WTC11 (cell line): ENCODE measurements at regions not wholly inside any gene's neighbourhood (a gene's known extent, or its start where the extent isn't known, plus 50 kb on each side); places are given as distances from the start of the nearest gene placed in this dataset.

Source experiments
- ATAC-seq: fragments of 200-7000 bp; cut with Tn5 transposase; 2 replicates; pipeline ENCODE4 v1.10.0; 2021; ENCODE audit warnings: mild to moderate bottlenecking, moderate library complexity
- CTCF ChIA-PET: fragments of 300-600 bp; sonication (Branson Sonifier 250); formaldehyde crosslinking; loops from one replicate; lab custom pipeline; 2021; ENCODE audit warnings: antibody characterized with exemption; lab: Charles Lee
- POLR2A ChIA-PET: fragments of 350-600 bp; sonication (Branson Sonifier 250); formaldehyde crosslinking; loops from one replicate; lab custom pipeline; 2021; ENCODE audit warnings: antibody characterized with exemption; lab: Charles Lee
- DNase-seq: peaks from one replicate; pipeline ENCODE4 v3.0.0; 2021; ENCODE audit warnings: low spot score
- H3K27ac Mint-ChIP-seq: 2 replicates; pipeline ENCODE4 v1.8.0; 2021; ENCODE audit warnings: mixed read lengths
- H3K27me3 Mint-ChIP-seq: 2 replicates; pipeline ENCODE4 v1.8.0; 2021; ENCODE audit warnings: low read depth, mild to moderate bottlenecking, moderate library complexity, mixed read lengths
- H3K36me3 Mint-ChIP-seq: 2 replicates; pipeline ENCODE4 v1.8.0; 2021; ENCODE audit warnings: mixed read lengths
- H3K4me1 Mint-ChIP-seq: 2 replicates; pipeline ENCODE4 v1.8.0; 2022; ENCODE audit warnings: mixed read lengths
- H3K4me3 Mint-ChIP-seq: 2 replicates; pipeline ENCODE4 v1.8.0; 2021; ENCODE audit warnings: mild to moderate bottlenecking, moderate library complexity, mixed read lengths
- H3K9me3 Mint-ChIP-seq: 2 replicates; pipeline ENCODE4 v1.8.0; 2021; ENCODE audit warnings: mixed read lengths
- CBFB ChIP-seq: sonication (generic); formaldehyde crosslinking; IDR thresholded peaks from 2 replicates; pipeline ENCODE4 v1.8.1; 2022; ENCODE audit warnings: mild to moderate bottlenecking, low read depth, missing genetic modification reagents
- CREM ChIP-seq: sonication (generic); formaldehyde crosslinking; IDR thresholded peaks from 2 replicates; pipeline ENCODE4 v1.8.1; 2022; ENCODE audit warnings: mild to moderate bottlenecking, missing genetic modification reagents, moderate library complexity
- ELF4 ChIP-seq: sonication (generic); formaldehyde crosslinking; IDR thresholded peaks from 2 replicates; pipeline ENCODE4 v1.8.1; 2022; ENCODE audit warnings: low read depth, mild to moderate bottlenecking, moderate library complexity, missing genetic modification reagents
- ETV6 ChIP-seq: sonication (generic); formaldehyde crosslinking; IDR thresholded peaks from 2 replicates; pipeline ENCODE4 v1.8.1; 2022; ENCODE audit warnings: mild to moderate bottlenecking, missing genetic modification reagents
- FOXJ3 ChIP-seq: sonication (generic); formaldehyde crosslinking; IDR thresholded peaks from 2 replicates; pipeline ENCODE4 v1.9.0; 2021; ENCODE audit warnings: missing genetic modification reagents, mild to moderate bottlenecking, borderline replicate concordance
- FOXK1 ChIP-seq: sonication (generic); formaldehyde crosslinking; IDR thresholded peaks from 2 replicates; pipeline ENCODE4 v1.8.0; 2022; ENCODE audit warnings: mild to moderate bottlenecking, moderate library complexity, missing genetic modification reagents
- FOXP1 ChIP-seq: sonication (generic); formaldehyde crosslinking; IDR thresholded peaks from 2 replicates; pipeline ENCODE4 v1.8.0; 2022; ENCODE audit warnings: missing genetic modification reagents, mild to moderate bottlenecking, moderate library complexity, borderline replicate concordance
- GABPB1 ChIP-seq: sonication (generic); formaldehyde crosslinking; IDR thresholded peaks from 2 replicates; pipeline ENCODE4 v1.8.1; 2023; ENCODE audit warnings: mild to moderate bottlenecking, missing genetic modification reagents
- JUN ChIP-seq: sonication (generic); formaldehyde crosslinking; IDR thresholded peaks from 2 replicates; pipeline ENCODE4 v1.8.0; 2023; ENCODE audit warnings: mild to moderate bottlenecking, missing genetic modification reagents
- MXD4 ChIP-seq: fragments of 250-450 bp; sonication (Bioruptor Pico); IDR thresholded peaks from 2 replicates; pipeline ENCODE4 v1.8.0; 2021; ENCODE audit warnings: mild to moderate bottlenecking, moderate library complexity, borderline replicate concordance
- MYBL2 ChIP-seq: sonication (generic); formaldehyde crosslinking; IDR thresholded peaks from 2 replicates; pipeline ENCODE4 v1.8.1; 2023; ENCODE audit warnings: mild to moderate bottlenecking, moderate library complexity, missing genetic modification reagents
- NR3C1 ChIP-seq: sonication (generic); formaldehyde crosslinking; conservative IDR thresholded peaks from 2 replicates; pipeline ENCODE4 v1.8.1; 2023; ENCODE audit warnings: low read depth, mild to moderate bottlenecking, missing genetic modification reagents
- OVOL2 ChIP-seq: fragments of 250-450 bp; sonication (Bioruptor Pico); IDR thresholded peaks from 2 replicates; pipeline ENCODE4 v1.9.0; 2021; ENCODE audit warnings: mild to moderate bottlenecking, borderline replicate concordance
- PRRX2 ChIP-seq: fragments of 250-450 bp; sonication (Bioruptor Pico); IDR thresholded peaks from 2 replicates; pipeline ENCODE4 v1.8.0; 2021; ENCODE audit warnings: mild to moderate bottlenecking
- SP1 ChIP-seq: sonication (generic); formaldehyde crosslinking; conservative IDR thresholded peaks from 2 replicates; pipeline ENCODE4 v1.8.1; 2022; ENCODE audit warnings: missing genetic modification reagents
- TEAD4 ChIP-seq: sonication (generic); formaldehyde crosslinking; IDR thresholded peaks from 2 replicates; pipeline ENCODE4 v1.8.0; 2022; ENCODE audit warnings: mild to moderate bottlenecking, missing genetic modification reagents
- TP53 ChIP-seq: sonication (generic); formaldehyde crosslinking; IDR thresholded peaks from 2 replicates; pipeline ENCODE4 v1.8.1; 2023; ENCODE audit warnings: mild to moderate bottlenecking, missing genetic modification reagents
- ZNF219 ChIP-seq: sonication (generic); formaldehyde crosslinking; IDR thresholded peaks from 2 replicates; pipeline ENCODE4 v1.8.0; 2023; ENCODE audit warnings: missing genetic modification reagents, mild to moderate bottlenecking, borderline replicate concordance
- ZNF396 ChIP-seq: fragments of 250-450 bp; sonication (Bioruptor Pico); IDR thresholded peaks from 2 replicates; pipeline ENCODE4 v1.8.0; 2021; ENCODE audit warnings: mild to moderate bottlenecking, moderate library complexity, borderline replicate concordance
- TF ChIP-seq, protein P1 (sequence below): fragments of 250-450 bp; sonication (Bioruptor Pico); conservative IDR thresholded peaks from 2 replicates; pipeline ENCODE4 v1.9.0; 2021; ENCODE audit warnings: mild to moderate bottlenecking
- TF ChIP-seq, protein P2 (sequence below): sonication (generic); formaldehyde crosslinking; IDR thresholded peaks from 2 replicates; pipeline ENCODE4 v1.8.0; 2022; ENCODE audit warnings: mild to moderate bottlenecking, missing genetic modification reagents
- TF ChIP-seq, protein P3 (sequence below): fragments of 250-450 bp; sonication (Bioruptor Pico); IDR thresholded peaks from 2 replicates; pipeline ENCODE4 v1.9.0; 2021; ENCODE audit warnings: mild to moderate bottlenecking
- TF ChIP-seq, protein P4 (sequence below): sonication (generic); formaldehyde crosslinking; IDR thresholded peaks from 2 replicates; pipeline ENCODE4 v1.8.1; 2023; ENCODE audit warnings: mild to moderate bottlenecking, missing genetic modification reagents, moderate library complexity
- TF ChIP-seq, protein P5 (sequence below): sonication (generic); formaldehyde crosslinking; IDR thresholded peaks from 2 replicates; pipeline ENCODE4 v1.8.1; 2023; ENCODE audit warnings: mild to moderate bottlenecking, missing genetic modification reagents, moderate library complexity
- TF ChIP-seq, protein P6 (sequence below): fragments of 250-450 bp; sonication (Bioruptor Pico); IDR thresholded peaks from 2 replicates; pipeline ENCODE4 v1.9.0; 2021; ENCODE audit warnings: moderate library complexity, mild to moderate bottlenecking, inconsistent platforms, borderline replicate concordance
- TF ChIP-seq, protein P7 (sequence below): sonication (generic); formaldehyde crosslinking; IDR thresholded peaks from 2 replicates; pipeline ENCODE4 v1.8.1; 2022; ENCODE audit warnings: low read depth, mild to moderate bottlenecking, moderate library complexity, missing genetic modification reagents, borderline replicate concordance

DNA sequence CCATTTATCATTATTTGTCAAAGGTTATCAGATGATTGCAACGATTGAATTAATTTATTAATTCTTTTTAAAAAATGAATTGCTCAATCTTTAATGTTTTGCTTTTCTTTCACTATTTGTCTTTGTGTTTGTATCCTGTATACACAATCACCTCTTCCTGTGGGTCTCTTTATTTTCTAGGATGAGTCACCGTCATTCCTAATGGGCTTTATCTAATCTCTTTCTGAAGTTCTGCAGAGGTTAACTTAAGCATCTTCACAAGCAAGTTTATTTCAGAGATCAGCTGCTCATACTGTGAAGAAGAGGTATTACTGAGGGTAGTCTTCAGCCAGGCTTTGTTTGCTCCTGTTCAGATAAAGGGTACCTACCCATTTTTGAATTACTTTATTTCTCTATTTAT is 323.9 kb downstream of the NNT start (continued):
- TF ChIP-seq TEAD4 (no peak), NR3C1 (CRISPR knock-in tag) (no peak), OVOL2 (CRISPR knock-in tag) (no peak)

DNA sequence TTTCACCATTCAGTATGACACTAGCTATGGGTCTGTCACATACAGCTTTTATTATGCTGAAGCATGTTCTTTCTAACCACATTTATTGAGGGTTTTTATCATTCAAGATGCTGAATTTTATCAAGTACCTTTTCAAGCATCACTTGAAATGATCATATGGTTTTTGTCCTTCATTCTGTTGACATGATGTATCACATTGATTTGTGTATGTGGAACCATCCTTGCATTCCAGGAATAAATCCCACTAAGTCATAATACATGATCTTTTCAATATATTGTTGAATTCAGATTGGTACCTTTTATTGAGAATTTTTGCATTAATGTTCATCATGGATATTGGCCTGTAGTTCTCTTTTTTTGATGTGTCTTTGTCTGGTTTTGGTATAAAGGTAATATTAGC is 317.4 kb downstream of the NNT start:
- Mint-ChIP-seq H3K27me3 (no peaks in the 10 kb centered on the region), H3K27ac (no peak overlapping the region), H3K36me3 (no peaks in the 10 kb centered on the region), H3K4me3 (no peak overlapping the region), H3K9me3 (peaks cover 10% of the 10 kb centered on the region; the same call in 1 of the 2 replicates), H3K4me1 (no peaks in the 10 kb centered on the region)
- no peak for ATAC-seq
- POLR2A ChIA-PET: no interaction called here
- no peak for DNase-seq
- TF ChIP-seq, protein P1, sequence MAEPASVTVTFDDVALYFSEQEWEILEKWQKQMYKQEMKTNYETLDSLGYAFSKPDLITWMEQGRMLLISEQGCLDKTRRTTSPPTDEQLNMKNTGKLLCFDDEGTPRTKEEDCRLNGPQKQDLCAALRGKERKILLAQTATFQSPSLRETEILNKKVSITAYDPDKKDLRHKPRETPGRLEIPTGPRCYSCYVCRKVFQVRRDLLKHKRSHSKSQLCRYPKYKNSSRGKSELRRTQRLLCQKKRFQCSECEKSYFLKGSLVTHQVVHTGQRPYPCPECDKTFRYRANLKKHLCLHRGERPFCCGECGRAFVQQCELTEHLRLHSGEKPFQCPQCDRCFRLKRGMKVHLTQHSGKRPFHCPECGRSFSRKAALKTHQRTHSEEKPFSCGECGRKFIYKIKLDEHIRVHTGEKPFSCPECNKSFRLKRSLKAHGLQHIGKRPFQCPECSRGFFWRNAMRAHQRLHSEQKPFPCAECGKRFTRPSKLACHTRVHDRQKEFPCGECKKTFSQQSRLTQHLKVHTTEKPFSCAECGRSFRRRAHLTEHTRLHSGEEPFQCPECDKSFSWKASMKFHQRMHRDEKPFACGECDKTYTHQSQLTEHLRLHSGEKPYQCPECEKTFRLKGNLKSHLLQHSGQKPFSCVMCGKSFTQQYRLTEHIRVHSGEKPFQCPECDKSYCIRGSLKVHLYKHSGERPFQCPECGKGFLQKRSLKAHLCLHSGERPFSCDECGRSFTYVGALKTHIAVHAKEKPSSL (CRISPR knock-in tag): no peak
- TF ChIP-seq ETV6 (CRISPR knock-in tag) (no peak), TP53 (CRISPR knock-in tag) (no peak), CBFB (CRISPR knock-in tag) (no peak), FOXP1 (CRISPR knock-in tag) (no peak), ZNF396 (CRISPR knock-in tag) (no peak), CREM (CRISPR knock-in tag) (no peak), NR3C1 (CRISPR knock-in tag) (no peak), JUN (CRISPR knock-in tag) (no peak), PRRX2 (no peak), FOXK1 (CRISPR knock-in tag) (no peak), ELF4 (no peak)
- TF ChIP-seq, protein P2, sequence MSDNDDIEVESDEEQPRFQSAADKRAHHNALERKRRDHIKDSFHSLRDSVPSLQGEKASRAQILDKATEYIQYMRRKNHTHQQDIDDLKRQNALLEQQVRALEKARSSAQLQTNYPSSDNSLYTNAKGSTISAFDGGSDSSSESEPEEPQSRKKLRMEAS (CRISPR knock-in tag): no peak
- TF ChIP-seq, protein P3, sequence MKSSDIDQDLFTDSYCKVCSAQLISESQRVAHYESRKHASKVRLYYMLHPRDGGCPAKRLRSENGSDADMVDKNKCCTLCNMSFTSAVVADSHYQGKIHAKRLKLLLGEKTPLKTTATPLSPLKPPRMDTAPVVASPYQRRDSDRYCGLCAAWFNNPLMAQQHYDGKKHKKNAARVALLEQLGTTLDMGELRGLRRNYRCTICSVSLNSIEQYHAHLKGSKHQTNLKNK (CRISPR knock-in tag): no peak
- CTCF ChIA-PET: no interaction called here

DNA sequence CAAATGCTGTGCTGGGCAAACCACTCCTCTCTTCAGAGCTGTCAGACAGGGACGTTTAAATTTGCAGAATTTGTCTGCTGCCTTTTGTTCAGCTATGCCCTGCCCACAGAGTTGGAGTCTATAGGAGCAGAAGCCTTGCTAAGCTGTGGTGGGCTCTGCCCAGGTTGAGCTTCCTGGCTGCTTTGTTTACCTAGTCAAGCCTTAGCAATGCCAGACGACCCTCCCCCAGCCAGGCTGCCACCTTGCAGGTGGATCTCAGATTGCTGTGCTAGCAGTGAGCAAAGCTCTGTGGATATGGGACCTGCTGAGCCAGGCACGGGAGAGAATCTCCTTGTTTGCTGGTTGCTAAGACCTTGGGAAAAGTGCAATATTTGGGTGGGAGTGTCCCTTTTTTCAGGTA is 314.9 kb downstream of the NNT start:
- Mint-ChIP-seq H3K27ac (no peak overlapping the region), H3K4me3 (no peak overlapping the region), H3K36me3 (no peaks in the 10 kb centered on the region), H3K4me1 (no peaks in the 10 kb centered on the region), H3K27me3 (no peaks in the 10 kb centered on the region), H3K9me3 (peaks cover 6% of the 10 kb centered on the region; the same call in 1 of the 2 replicates)
- CTCF ChIA-PET: no interaction called here
- ATAC-seq (peak; percentile 28; the same call in 1 of the 2 replicates), DNase-seq (no peak)
- POLR2A ChIA-PET: no interaction called here
- TF ChIP-seq ELF4 (no peak), MXD4 (CRISPR knock-in tag) (no peak), OVOL2 (CRISPR knock-in tag) (no peak), ZNF219 (CRISPR knock-in tag) (no peak), GABPB1 (CRISPR knock-in tag) (no peak), PRRX2 (no peak), MYBL2 (CRISPR knock-in tag) (no peak), SP1 (CRISPR knock-in tag) (no peak), FOXJ3 (CRISPR knock-in tag) (no peak)
- TF ChIP-seq, protein P4, sequence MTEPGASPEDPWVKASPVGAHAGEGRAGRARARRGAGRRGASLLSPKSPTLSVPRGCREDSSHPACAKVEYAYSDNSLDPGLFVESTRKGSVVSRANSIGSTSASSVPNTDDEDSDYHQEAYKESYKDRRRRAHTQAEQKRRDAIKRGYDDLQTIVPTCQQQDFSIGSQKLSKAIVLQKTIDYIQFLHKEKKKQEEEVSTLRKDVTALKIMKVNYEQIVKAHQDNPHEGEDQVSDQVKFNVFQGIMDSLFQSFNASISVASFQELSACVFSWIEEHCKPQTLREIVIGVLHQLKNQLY (CRISPR knock-in tag): no peak
- TF ChIP-seq, protein P3 (CRISPR knock-in tag): no peak
- TF ChIP-seq, protein P5, sequence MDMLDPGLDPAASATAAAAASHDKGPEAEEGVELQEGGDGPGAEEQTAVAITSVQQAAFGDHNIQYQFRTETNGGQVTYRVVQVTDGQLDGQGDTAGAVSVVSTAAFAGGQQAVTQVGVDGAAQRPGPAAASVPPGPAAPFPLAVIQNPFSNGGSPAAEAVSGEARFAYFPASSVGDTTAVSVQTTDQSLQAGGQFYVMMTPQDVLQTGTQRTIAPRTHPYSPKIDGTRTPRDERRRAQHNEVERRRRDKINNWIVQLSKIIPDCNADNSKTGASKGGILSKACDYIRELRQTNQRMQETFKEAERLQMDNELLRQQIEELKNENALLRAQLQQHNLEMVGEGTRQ (CRISPR knock-in tag): no peak
- TF ChIP-seq, protein P6, sequence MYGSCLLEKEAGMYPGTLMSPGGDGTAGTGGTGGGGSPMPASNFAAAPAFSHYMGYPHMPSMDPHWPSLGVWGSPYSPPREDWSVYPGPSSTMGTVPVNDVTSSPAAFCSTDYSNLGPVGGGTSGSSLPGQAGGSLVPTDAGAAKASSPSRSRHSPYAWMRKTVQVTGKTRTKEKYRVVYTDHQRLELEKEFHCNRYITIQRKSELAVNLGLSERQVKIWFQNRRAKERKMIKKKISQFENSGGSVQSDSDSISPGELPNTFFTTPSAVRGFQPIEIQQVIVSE (CRISPR knock-in tag): no peak
- TF ChIP-seq, protein P7, sequence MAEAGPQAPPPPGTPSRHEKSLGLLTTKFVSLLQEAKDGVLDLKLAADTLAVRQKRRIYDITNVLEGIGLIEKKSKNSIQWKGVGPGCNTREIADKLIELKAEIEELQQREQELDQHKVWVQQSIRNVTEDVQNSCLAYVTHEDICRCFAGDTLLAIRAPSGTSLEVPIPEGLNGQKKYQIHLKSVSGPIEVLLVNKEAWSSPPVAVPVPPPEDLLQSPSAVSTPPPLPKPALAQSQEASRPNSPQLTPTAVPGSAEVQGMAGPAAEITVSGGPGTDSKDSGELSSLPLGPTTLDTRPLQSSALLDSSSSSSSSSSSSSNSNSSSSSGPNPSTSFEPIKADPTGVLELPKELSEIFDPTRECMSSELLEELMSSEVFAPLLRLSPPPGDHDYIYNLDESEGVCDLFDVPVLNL: no peak
